SK-N-SH (cell line): ENCODE measurements at regions not wholly inside any gene's neighbourhood (a gene's known extent, or its start where the extent isn't known, plus 50 kb on each side); places are given as distances from the start of the nearest gene placed in this dataset.

Source experiments
- CTCF ChIA-PET: fragments of 300-600, 350-600 bp; formaldehyde crosslinking; extraction: SDS; loops from one replicate; lab custom pipeline; 2021; lab: Yijun Ruan, JAX
- POLR2A ChIA-PET: fragments of 350-600 bp; sonication (Branson Sonifier 250); formaldehyde crosslinking; extraction: SDS; loops from one replicate; lab custom pipeline; 2020; ENCODE audit warnings: antibody characterized with exemption, inconsistent platforms; lab: Yijun Ruan, JAX
- DNase-seq: peaks from one replicate; pipeline ENCODE4 v3.0.0; 2012
- H2AFZ ChIP-seq: fragments of 200-600 bp; sonication (generic); 2 replicates; pipeline ENCODE4 v1.8.1; 2016; ENCODE audit warnings: antibody characterized with exemption, mild to moderate bottlenecking, low read depth
- H3F3A ChIP-seq: fragments of 200-600 bp; sonication (generic); replicated peaks from 2 replicates; pipeline ENCODE3; 2016; ENCODE audit warnings: antibody characterized with exemption, mild to moderate bottlenecking; ENCODE audit not compliant: insufficient read depth
- H3K27ac ChIP-seq, 2 experiments: fragments of 200-500 bp in 1 of 2; fragments of 200-600 bp in 1 of 2; sonication (Bioruptor generic) in 1 of 2; sonication (generic), shearing (Covaris generic) in 1 of 2; 2 replicates each; pipeline versions ENCODE4 v1.5.1 to v1.6.1; 2014 to 2016; ENCODE audit warnings: low read depth in 2 of 2, inconsistent platforms in 1 of 2, low read length in 1 of 2, mild to moderate bottlenecking in 1 of 2, mixed read lengths in 1 of 2
- H3K27me3 ChIP-seq: fragments of 200-600 bp; sonication (generic), shearing (Covaris generic); 2 replicates; pipeline ENCODE4 v1.6.1; 2016; ENCODE audit warnings: mixed run types; ENCODE audit not compliant: insufficient read depth
- H3K36me3 ChIP-seq, 2 experiments: fragments of 200-500 bp in 1 of 2; fragments of 200-600 bp in 1 of 2; sonication (Bioruptor generic) in 1 of 2; sonication (generic) in 1 of 2; replicated peaks in 1 of 2; 2 replicates each; pipeline versions ENCODE3 to v1.5.1; 2014 to 2016; ENCODE audit warnings: low read length in 1 of 2, mild to moderate bottlenecking in 1 of 2; ENCODE audit not compliant: insufficient read depth in 2 of 2, control insufficient read depth in 1 of 2
- H3K4me1 ChIP-seq, 2 experiments: fragments of 200-500 bp in 1 of 2; fragments of 200-600 bp in 1 of 2; sonication (Bioruptor generic) in 1 of 2; sonication (generic), shearing (Covaris generic) in 1 of 2; 2 replicates each; pipeline versions ENCODE4 v1.5.1 to v1.6.1; 2014 to 2016; ENCODE audit warnings: low read depth in 1 of 2, low read length in 1 of 2, mixed run types in 1 of 2; ENCODE audit not compliant: insufficient read depth in 2 of 2, control insufficient read depth in 1 of 2
- H3K4me2 ChIP-seq: fragments of 200-600 bp; sonication (generic), shearing (Covaris generic); 2 replicates; pipeline ENCODE4 v1.6.1; 2017; ENCODE audit warnings: mixed run types
- H3K4me3 ChIP-seq, 2 experiments: fragments of 200-500 bp in 1 of 2; fragments of 200-600 bp in 1 of 2; sonication (Bioruptor generic) in 1 of 2; sonication (generic), shearing (Covaris generic) in 1 of 2; 2 replicates each; pipeline versions ENCODE4 v1.5.1 to v1.8.1; 2014 to 2016; ENCODE audit warnings: low read depth in 2 of 2, inconsistent platforms in 1 of 2, low read length in 1 of 2, mild to moderate bottlenecking in 1 of 2, mixed read lengths in 1 of 2, moderate library complexity in 1 of 2
- H3K79me2 ChIP-seq: fragments of 200-600 bp; sonication (generic); 2 replicates; pipeline ENCODE4 v1.8.1; 2017; ENCODE audit warnings: mild to moderate bottlenecking; ENCODE audit not compliant: insufficient read depth
- H3K9ac ChIP-seq: fragments of 200-600 bp; sonication (generic); 2 replicates; pipeline ENCODE4 v1.6.1; 2017; ENCODE audit warnings: mixed run types
- H3K9me2 ChIP-seq: fragments of 200-600 bp; sonication (generic); 2 replicates; pipeline ENCODE4 v1.6.1; 2017; ENCODE audit warnings: mixed run types
- H3K9me3 ChIP-seq: fragments of 200-600 bp; sonication (generic); 2 replicates; pipeline ENCODE4 v1.6.1; 2017; ENCODE audit warnings: mixed run types, mild to moderate bottlenecking, moderate library complexity
- H4K20me1 ChIP-seq: fragments of 200-600 bp; sonication (generic); 2 replicates; pipeline ENCODE4 v1.6.1; 2017; ENCODE audit warnings: mild to moderate bottlenecking, mixed run types; ENCODE audit not compliant: insufficient read depth
- CHD2 ChIP-seq: fragments of 150-350 bp; IDR thresholded peaks from 2 replicates; pipeline ENCODE4 v1.6.1; 2018; ENCODE audit warnings: low read length; ENCODE audit not compliant: partially characterized antibody
- EP300 ChIP-seq, 2 experiments: IDR thresholded peaks; 2 replicates each; pipeline versions ENCODE4 v1.4.0 to v1.6.1; 2012; ENCODE audit warnings: borderline replicate concordance in 1 of 2, low read depth in 1 of 2, low read length in 1 of 2
- EZH2phosphoT487 ChIP-seq: fragments of 200-600 bp; sonication (generic); IDR thresholded peaks from 2 replicates; pipeline ENCODE4 v1.6.1; 2017; ENCODE audit warnings: low read depth, mixed run types, mild to moderate bottlenecking, antibody characterized with exemption, moderate library complexity, borderline replicate concordance
- FOSL2 ChIP-seq: IDR thresholded peaks from 2 replicates; pipeline ENCODE4 v1.4.0; 2012; ENCODE audit warnings: low read depth, mild to moderate bottlenecking, moderate library complexity, borderline replicate concordance
- FOXM1 ChIP-seq: IDR thresholded peaks from 2 replicates; pipeline ENCODE4 v1.4.0; 2012; ENCODE audit warnings: low read depth, mild to moderate bottlenecking
- JUND ChIP-seq: IDR thresholded peaks from 2 replicates; pipeline ENCODE4 v1.4.0; 2012
- MEF2A ChIP-seq: IDR thresholded peaks from 2 replicates; pipeline ENCODE4 v1.4.0; 2012; ENCODE audit warnings: low read depth, borderline replicate concordance
- NFIC ChIP-seq: IDR thresholded peaks from 2 replicates; pipeline ENCODE4 v1.4.0; 2012; ENCODE audit warnings: borderline replicate concordance
- POLR2AphosphoS5 ChIP-seq: IDR thresholded peaks from 2 replicates; pipeline ENCODE4 v1.6.1; 2012; ENCODE audit warnings: low read depth, low read length
- RAD21 ChIP-seq: IDR thresholded peaks from 2 replicates; pipeline ENCODE4 v1.6.1; 2012; ENCODE audit warnings: mild to moderate bottlenecking, low read length
- RFX5 ChIP-seq: IDR thresholded peaks from 2 replicates; pipeline ENCODE4 v1.6.1; 2012; ENCODE audit warnings: mild to moderate bottlenecking, improper control_type of control experiment, low read length
- RXRA ChIP-seq: IDR thresholded peaks from 2 replicates; pipeline ENCODE4 v1.4.0; 2012; ENCODE audit warnings: low read depth, mild to moderate bottlenecking, borderline replicate concordance
- SMC3 ChIP-seq: IDR thresholded peaks from 2 replicates; pipeline ENCODE4 v1.6.1; 2012; ENCODE audit warnings: low read depth, low read length, improper control_type of control experiment
- TEAD4 ChIP-seq: IDR thresholded peaks from 2 replicates; pipeline ENCODE4 v1.4.0; 2012; ENCODE audit warnings: mild to moderate bottlenecking, borderline replicate concordance; ENCODE audit not compliant: insufficient read depth
- YY1 ChIP-seq: IDR thresholded peaks from 2 replicates; pipeline ENCODE4 v1.4.0; 2012; ENCODE audit warnings: low read depth, mild to moderate bottlenecking
- WGBS: methylation state at CpG from one replicate; pipeline ENCODE4 v1.1.6; 2017; ENCODE audit warnings: low lambda C conversion rate; 5-methylcytosine and 5-hydroxymethylcytosine counted together
- TF ChIP-seq, protein P1 (sequence below): fragments of 150-350 bp; IDR thresholded peaks from 2 replicates; pipeline ENCODE4 v1.6.1; 2016; ENCODE audit warnings: mild to moderate bottlenecking, low read depth, low read length
- TF ChIP-seq, protein P2 (sequence below): fragments of 150-350 bp; IDR thresholded peaks from 2 replicates; pipeline ENCODE4 v1.6.1; 2017; ENCODE audit warnings: antibody characterized with exemption, low read length, low read depth, borderline replicate concordance
- TF ChIP-seq, protein P3 (sequence below): IDR thresholded peaks from 2 replicates; pipeline ENCODE4 v1.4.0; 2012; ENCODE audit warnings: low read depth, borderline replicate concordance
- TF ChIP-seq, protein P4 (sequence below): IDR thresholded peaks from 2 replicates; pipeline ENCODE4 v1.4.0; 2012; ENCODE audit warnings: low read depth, borderline replicate concordance

DNA sequence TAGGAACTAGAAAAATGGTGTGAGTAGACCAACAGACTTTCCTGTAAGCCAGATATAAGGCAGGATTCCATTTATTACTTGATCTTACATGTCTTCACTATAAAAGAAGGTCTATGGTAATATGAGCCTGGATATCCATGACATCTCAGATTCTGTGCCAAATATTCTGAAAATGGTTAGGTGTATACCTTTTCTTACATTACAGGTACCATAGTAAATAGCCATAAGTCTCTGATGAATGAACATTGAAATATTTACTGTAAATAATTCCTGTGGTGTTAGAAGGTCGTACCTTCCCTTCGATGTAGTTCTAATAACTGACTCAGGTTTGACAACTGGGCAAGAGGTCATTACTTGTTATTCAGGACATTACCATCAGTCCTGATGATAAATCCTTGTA lies 657.9 kb downstream of the BRINP3 start (continued):
- TF ChIP-seq, protein P1, sequence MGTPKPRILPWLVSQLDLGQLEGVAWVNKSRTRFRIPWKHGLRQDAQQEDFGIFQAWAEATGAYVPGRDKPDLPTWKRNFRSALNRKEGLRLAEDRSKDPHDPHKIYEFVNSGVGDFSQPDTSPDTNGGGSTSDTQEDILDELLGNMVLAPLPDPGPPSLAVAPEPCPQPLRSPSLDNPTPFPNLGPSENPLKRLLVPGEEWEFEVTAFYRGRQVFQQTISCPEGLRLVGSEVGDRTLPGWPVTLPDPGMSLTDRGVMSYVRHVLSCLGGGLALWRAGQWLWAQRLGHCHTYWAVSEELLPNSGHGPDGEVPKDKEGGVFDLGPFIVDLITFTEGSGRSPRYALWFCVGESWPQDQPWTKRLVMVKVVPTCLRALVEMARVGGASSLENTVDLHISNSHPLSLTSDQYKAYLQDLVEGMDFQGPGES: no peak
- TF ChIP-seq TEAD4 (no peak), FOXM1 (no peak), NFIC (no peak), EZH2phosphoT487 (no peak)

DNA sequence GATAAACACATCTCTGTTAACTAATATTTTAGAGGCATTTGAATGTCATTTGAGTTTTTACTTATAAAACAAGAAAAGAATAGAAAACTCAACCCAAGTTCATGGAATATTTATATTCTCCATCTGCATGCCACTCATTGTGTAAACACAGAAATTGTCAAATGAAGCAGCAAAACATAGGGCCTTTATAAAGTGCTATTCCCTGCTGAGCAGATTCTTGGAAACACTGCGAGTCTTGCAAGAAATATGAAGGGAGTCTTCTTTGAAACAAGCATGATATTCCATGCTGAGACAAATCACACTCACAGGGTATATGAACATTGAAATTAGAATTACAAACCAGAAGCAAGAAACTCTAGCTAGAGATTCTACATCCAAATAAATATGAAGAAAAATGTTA lies 655.8 kb downstream of the BRINP3 start:
- no peaks in the 10 kb centered on the region for H3K27me3 ChIP-seq
- H3K27ac ChIP-seq: no peak overlapping the region
- no peaks in the 10 kb centered on the region for H3K36me3 ChIP-seq
- CTCF ChIA-PET: no interaction called here
- no peaks in the 10 kb centered on the region for H3K9me3 ChIP-seq
- H3K9ac ChIP-seq: no peak overlapping the region
- no peak for TF ChIP-seq JUND
- no peak for TF ChIP-seq MEF2A
- no peak for TF ChIP-seq FOSL2
- no peak for TF ChIP-seq TEAD4
- TF ChIP-seq CHD2: no peak
- TF ChIP-seq RXRA: no peak
- TF ChIP-seq, protein P2, sequence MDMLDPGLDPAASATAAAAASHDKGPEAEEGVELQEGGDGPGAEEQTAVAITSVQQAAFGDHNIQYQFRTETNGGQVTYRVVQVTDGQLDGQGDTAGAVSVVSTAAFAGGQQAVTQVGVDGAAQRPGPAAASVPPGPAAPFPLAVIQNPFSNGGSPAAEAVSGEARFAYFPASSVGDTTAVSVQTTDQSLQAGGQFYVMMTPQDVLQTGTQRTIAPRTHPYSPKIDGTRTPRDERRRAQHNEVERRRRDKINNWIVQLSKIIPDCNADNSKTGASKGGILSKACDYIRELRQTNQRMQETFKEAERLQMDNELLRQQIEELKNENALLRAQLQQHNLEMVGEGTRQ: no peak
- TF ChIP-seq YY1: no peak
- TF ChIP-seq SMC3: no peak
- H3K4me2 ChIP-seq: no peak overlapping the region
- no peak for DNase-seq
- no peak overlapping the region for H3K4me3 ChIP-seq
- no peaks in the 10 kb centered on the region for H3K79me2 ChIP-seq
- no peaks in the 10 kb centered on the region for H4K20me1 ChIP-seq
- H3F3A ChIP-seq: no peaks in the 10 kb centered on the region
- H3K9me2 ChIP-seq: no peaks in the 10 kb centered on the region
- H3K4me1 ChIP-seq: no peaks in the 10 kb centered on the region; a peak in 1 of 4 replicates
- POLR2A ChIA-PET: no interaction called here
- 32% methylated on average over 1 of the region's 1 CpG for WGBS
- no peak overlapping the region for H2AFZ ChIP-seq

DNA sequence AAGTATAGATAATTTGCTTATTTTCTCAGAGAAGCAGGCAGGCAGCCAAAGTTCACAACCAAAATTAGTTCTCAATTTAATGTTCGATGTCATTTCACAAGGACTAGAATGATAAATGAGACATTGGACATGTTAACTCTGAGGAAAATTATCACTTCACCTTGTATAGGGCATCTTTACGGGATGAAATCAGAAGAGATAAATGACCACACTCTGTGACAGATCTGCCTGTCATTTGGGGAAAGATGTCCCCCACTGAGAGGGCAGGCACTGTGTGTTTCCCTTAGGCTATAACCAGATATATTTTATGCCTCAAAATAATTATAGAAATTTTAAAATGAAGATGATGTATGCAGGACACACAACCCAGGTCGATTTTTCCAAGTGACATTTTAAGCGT lies 642.9 kb downstream of the BRINP3 start:
- ChIA-PET POLR2A (no interaction called here), CTCF (no interaction called here)
- H3K36me3 ChIP-seq: no peaks in the 10 kb centered on the region
- H3K27ac ChIP-seq: no peak overlapping the region
- no peaks in the 10 kb centered on the region for H3K79me2 ChIP-seq
- 58% methylated on average over 4 of the region's 4 CpGs for WGBS
- no peaks in the 10 kb centered on the region for H3F3A ChIP-seq
- H3K4me3 ChIP-seq: no peak overlapping the region
- no peaks in the 10 kb centered on the region for H3K27me3 ChIP-seq
- H3K4me1 ChIP-seq: no peaks in the 10 kb centered on the region; a peak in 2 of 4 replicates
- H3K9me3 ChIP-seq: no peaks in the 10 kb centered on the region
- no peak overlapping the region for H3K9ac ChIP-seq
- no peaks in the 10 kb centered on the region for H4K20me1 ChIP-seq
- DNase-seq: no peak
- no peak overlapping the region for H3K4me2 ChIP-seq
- no peak overlapping the region for H2AFZ ChIP-seq
- H3K9me2 ChIP-seq: no peaks in the 10 kb centered on the region
- no peak for TF ChIP-seq RAD21
- TF ChIP-seq, protein P3, sequence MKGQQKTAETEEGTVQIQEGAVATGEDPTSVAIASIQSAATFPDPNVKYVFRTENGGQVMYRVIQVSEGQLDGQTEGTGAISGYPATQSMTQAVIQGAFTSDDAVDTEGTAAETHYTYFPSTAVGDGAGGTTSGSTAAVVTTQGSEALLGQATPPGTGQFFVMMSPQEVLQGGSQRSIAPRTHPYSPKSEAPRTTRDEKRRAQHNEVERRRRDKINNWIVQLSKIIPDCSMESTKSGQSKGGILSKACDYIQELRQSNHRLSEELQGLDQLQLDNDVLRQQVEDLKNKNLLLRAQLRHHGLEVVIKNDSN: no peak
- no peak for TF ChIP-seq FOSL2
- TF ChIP-seq, protein P4, sequence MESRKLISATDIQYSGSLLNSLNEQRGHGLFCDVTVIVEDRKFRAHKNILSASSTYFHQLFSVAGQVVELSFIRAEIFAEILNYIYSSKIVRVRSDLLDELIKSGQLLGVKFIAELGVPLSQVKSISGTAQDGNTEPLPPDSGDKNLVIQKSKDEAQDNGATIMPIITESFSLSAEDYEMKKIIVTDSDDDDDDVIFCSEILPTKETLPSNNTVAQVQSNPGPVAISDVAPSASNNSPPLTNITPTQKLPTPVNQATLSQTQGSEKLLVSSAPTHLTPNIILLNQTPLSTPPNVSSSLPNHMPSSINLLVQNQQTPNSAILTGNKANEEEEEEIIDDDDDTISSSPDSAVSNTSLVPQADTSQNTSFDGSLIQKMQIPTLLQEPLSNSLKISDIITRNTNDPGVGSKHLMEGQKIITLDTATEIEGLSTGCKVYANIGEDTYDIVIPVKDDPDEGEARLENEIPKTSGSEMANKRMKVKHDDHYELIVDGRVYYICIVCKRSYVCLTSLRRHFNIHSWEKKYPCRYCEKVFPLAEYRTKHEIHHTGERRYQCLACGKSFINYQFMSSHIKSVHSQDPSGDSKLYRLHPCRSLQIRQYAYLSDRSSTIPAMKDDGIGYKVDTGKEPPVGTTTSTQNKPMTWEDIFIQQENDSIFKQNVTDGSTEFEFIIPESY: no peak
- no peak for TF ChIP-seq RFX5
- TF ChIP-seq FOXM1: no peak
- TF ChIP-seq EP300 (IDR thresholded peaks at IDR 0.05; ENCODE audit: borderline replicate concordance in 1 of 2, low read depth in 1 of 2, low read length in 1 of 2): no peak
- TF ChIP-seq, protein P1: no peak
- TF ChIP-seq JUND: no peak
- TF ChIP-seq, protein P2: no peak
- no peak for TF ChIP-seq POLR2AphosphoS5
- no peak for TF ChIP-seq YY1
